GM23248 (cell line): ENCODE measurements at regions not wholly inside any gene's neighbourhood (a gene's known extent, or its start where the extent isn't known, plus 50 kb on each side); places are given as distances from the start of the nearest gene placed in this dataset.

Experiments used
- DNase-seq: peaks from one replicate; pipeline ENCODE4 v3.0.0-alpha.2; 2015
- H2AFZ ChIP-seq: fragments of 200-600 bp; sonication (generic); 2 replicates; pipeline ENCODE4 v1.6.1; 2016; ENCODE audit warnings: antibody characterized with exemption
- H3F3A ChIP-seq: fragments of 200-600 bp; sonication (generic); 2 replicates; pipeline ENCODE4 v1.6.1; 2016; ENCODE audit warnings: mild to moderate bottlenecking, antibody characterized with exemption, mixed run types; ENCODE audit not compliant: insufficient read depth
- H3K27ac ChIP-seq: fragments of 200-600 bp; sonication (generic); 2 replicates; pipeline ENCODE4 v1.5.1; 2016; ENCODE audit warnings: mild to moderate bottlenecking
- H3K27me3 ChIP-seq: fragments of 200-600 bp; sonication (generic); replicated peaks from 2 replicates; pipeline ENCODE4 v1.6.1; 2016; ENCODE audit warnings: mild to moderate bottlenecking; ENCODE audit not compliant: insufficient read depth
- H3K36me3 ChIP-seq: fragments of 200-600 bp; sonication (generic); 2 replicates; pipeline ENCODE4 v1.6.1; 2016; ENCODE audit warnings: low read depth, mild to moderate bottlenecking
- H3K4me1 ChIP-seq: fragments of 200-600 bp; sonication (generic); 2 replicates; pipeline ENCODE4 v1.6.1; 2016; ENCODE audit warnings: mild to moderate bottlenecking; ENCODE audit not compliant: insufficient read depth
- H3K4me2 ChIP-seq: fragments of 200-600 bp; sonication (generic); one replicate; pipeline ENCODE4 v1.6.1; 2016; ENCODE audit warnings: mild to moderate bottlenecking; ENCODE audit not compliant: unreplicated experiment
- H3K4me3 ChIP-seq: fragments of 200-600 bp; sonication (generic); 2 replicates; pipeline ENCODE4 v1.5.1; 2016; ENCODE audit warnings: mild to moderate bottlenecking
- H3K79me2 ChIP-seq: fragments of 200-600 bp; sonication (generic); 2 replicates; pipeline ENCODE4 v1.6.1; 2016; ENCODE audit warnings: mild to moderate bottlenecking; ENCODE audit not compliant: insufficient read depth
- H3K9ac ChIP-seq: fragments of 200-600 bp; sonication (generic); 2 replicates; pipeline ENCODE4 v1.6.1; 2016; ENCODE audit warnings: mild to moderate bottlenecking
- H3K9me2 ChIP-seq: fragments of 200-600 bp; sonication (generic); 2 replicates; pipeline ENCODE4 v1.6.1; 2016; ENCODE audit warnings: mixed run types, mild to moderate bottlenecking, moderate library complexity; ENCODE audit not compliant: insufficient read depth
- H3K9me3 ChIP-seq: fragments of 200-600 bp; sonication (generic); one replicate; pipeline ENCODE4 v1.6.1; 2017; ENCODE audit warnings: low read depth
- H4K20me1 ChIP-seq: fragments of 200-600 bp; sonication (generic); 2 replicates; pipeline ENCODE4 v1.6.0; 2016; ENCODE audit not compliant: insufficient read depth
- EZH2 ChIP-seq: fragments of 200-600 bp; sonication (generic); IDR thresholded peaks from 2 replicates; pipeline ENCODE4 v1.6.1; 2018; ENCODE audit warnings: antibody characterized with exemption, mild to moderate bottlenecking; ENCODE audit not compliant: insufficient read depth, poor library complexity, severe bottlenecking
- EZH2phosphoT487 ChIP-seq: fragments of 200-600 bp; sonication (generic); IDR thresholded peaks from 2 replicates; pipeline ENCODE4 v1.6.1; 2018; ENCODE audit warnings: antibody characterized with exemption, moderate library complexity, mild to moderate bottlenecking, low read depth; ENCODE audit not compliant: insufficient read depth
- WGBS, 2 experiments: methylation state at CpG; one replicate each; pipeline ENCODE4 v1.1.6; 2015 to 2017; ENCODE audit warnings: low lambda C conversion rate in 2 of 2, low coverage in 1 of 2; ENCODE audit errors: missing lambda C conversion rate in 2 of 2; 5-methylcytosine and 5-hydroxymethylcytosine counted together
- in situ Hi-C: fragments of 300-500 bp; cut with MboI; formaldehyde crosslinking; loops from 2 replicates; pipeline ENCODE4 v1.15.0; 2020

- no peaks in the 10 kb centered on the region for H3K9me3 ChIP-seq
- no peak overlapping the region for H3K4me3 ChIP-seq
- peaks cover 48% of the 10 kb centered on the region for H3K4me1 ChIP-seq
- no peaks in the 10 kb centered on the region for H3K79me2 ChIP-seq
- in situ Hi-C loops, result no loop called here
- H3K4me2 ChIP-seq, result peak overlapping the region; percentile 32
- WGBS, 2 experiments, result 69 to 81% methylated on average over 2 of the region's 2 CpGs
- no peaks in the 10 kb centered on the region for H3K9me2 ChIP-seq
- no peaks in the 10 kb centered on the region for H4K20me1 ChIP-seq
- H3K36me3 ChIP-seq, result no peaks in the 10 kb centered on the region
- no peaks in the 10 kb centered on the region for H3K27me3 ChIP-seq
- H2AFZ ChIP-seq, result peak overlapping the region; percentile 32; the same call in 1 of the 2 replicates
- TF ChIP-seq EZH2 (no peak), EZH2phosphoT487 (no peak)
- H3F3A ChIP-seq, result peaks cover 35% of the 10 kb centered on the region
- H3K9ac ChIP-seq, result no peak overlapping the region
- peak overlapping the region; percentile 50 for H3K27ac ChIP-seq
- DNase-seq, result peak; percentile 69
Observed at GRCh38 chr2:176567361-176567760, 298.1 kb downstream of the MTX2 start.

GRCh38 chr2:176569574-176569973 lies 300.3 kb downstream of the MTX2 start:
- H3K4me3 ChIP-seq, result no peak overlapping the region
- no peaks in the 10 kb centered on the region for H3K79me2 ChIP-seq
- H3K9me3 ChIP-seq, result no peaks in the 10 kb centered on the region
- H3K27me3 ChIP-seq, result no peaks in the 10 kb centered on the region
- no peaks in the 10 kb centered on the region for H4K20me1 ChIP-seq
- no peaks in the 10 kb centered on the region for H3K36me3 ChIP-seq
- no peaks in the 10 kb centered on the region for H3K9me2 ChIP-seq
- no peak overlapping the region for H3K9ac ChIP-seq
- no peak for TF ChIP-seq EZH2
- no peak for TF ChIP-seq EZH2phosphoT487
- no peak overlapping the region for H3K27ac ChIP-seq
- in situ Hi-C loops, result no loop called here
- no peak overlapping the region for H2AFZ ChIP-seq
- no peak for DNase-seq
- peaks cover 38% of the 10 kb centered on the region for H3K4me1 ChIP-seq
- no peak overlapping the region for H3K4me2 ChIP-seq
- peaks cover 25% of the 10 kb centered on the region for H3F3A ChIP-seq
- WGBS, 2 experiments, result 87 to 90% methylated on average over 3 of the region's 3 CpGs

GRCh38 chr2:176573612-176574483 lies 304.6 kb downstream of the MTX2 start:
- 80 to 86% methylated on average over 4 of the region's 4 CpGs for WGBS, 2 experiments
- no peaks in the 10 kb centered on the region for H3K36me3 ChIP-seq
- H3K27me3 ChIP-seq, result no peaks in the 10 kb centered on the region
- no peak overlapping the region for H3K4me2 ChIP-seq
- H3K27ac ChIP-seq, result no peak overlapping the region
- in situ Hi-C loops, result no loop called here
- no peak overlapping the region for H3K9ac ChIP-seq
- H3K4me3 ChIP-seq, result no peak overlapping the region
- no peaks in the 10 kb centered on the region for H4K20me1 ChIP-seq
- H3F3A ChIP-seq, result no peaks in the 10 kb centered on the region
- no peaks in the 10 kb centered on the region for H3K9me3 ChIP-seq
- TF ChIP-seq EZH2phosphoT487 (no peak), EZH2 (no peak)
- H3K9me2 ChIP-seq, result no peaks in the 10 kb centered on the region
- peaks cover 9% of the 10 kb centered on the region for H3K4me1 ChIP-seq
- no peak overlapping the region for H2AFZ ChIP-seq
- DNase-seq, result no peak
- H3K79me2 ChIP-seq, result no peaks in the 10 kb centered on the region

GRCh38 chr2:176574484-176575236 lies 305.4 kb downstream of the MTX2 start:
- in situ Hi-C loops, result no loop called here
- H3K27me3 ChIP-seq, result no peaks in the 10 kb centered on the region
- no peaks in the 10 kb centered on the region for H3K9me3 ChIP-seq
- no peak overlapping the region for H2AFZ ChIP-seq
- H3K79me2 ChIP-seq, result no peaks in the 10 kb centered on the region
- no peak for TF ChIP-seq EZH2
- TF ChIP-seq EZH2phosphoT487, result no peak
- H3K4me2 ChIP-seq, result no peak overlapping the region
- no peaks in the 10 kb centered on the region for H3F3A ChIP-seq
- H3K27ac ChIP-seq, result no peak overlapping the region
- H4K20me1 ChIP-seq, result no peaks in the 10 kb centered on the region
- H3K9ac ChIP-seq, result no peak overlapping the region
- WGBS, 2 experiments, result 73 to 80% methylated on average over 9 of the region's 9 CpGs
- peaks cover 9% of the 10 kb centered on the region for H3K4me1 ChIP-seq
- no peaks in the 10 kb centered on the region for H3K36me3 ChIP-seq
- H3K9me2 ChIP-seq, result no peaks in the 10 kb centered on the region
- DNase-seq, result no peak
- H3K4me3 ChIP-seq, result no peak overlapping the region
